PC-3 (cell line): ENCODE measurements at regions not wholly inside any gene's neighbourhood (a gene's known extent, or its start where the extent isn't known, plus 50 kb on each side); places are given as distances from the start of the nearest gene placed in this dataset.
A peak's percentile ranks its signal among the peaks of the same experiment; 100 is the strongest.

Source experiments
- ATAC-seq: fragments of 200-7000 bp; cut with Tn5 transposase; 2 replicates; pipeline ENCODE4 v1.9.1; 2020; ENCODE audit warnings: mild to moderate bottlenecking, moderate library complexity
- BruUV-seq: library from RNA; stranded (reverse); fragments of 400-500 nt; replicated peaks from 2 replicates; lab custom pipeline; 2021; lab: Mats Ljungman, UMichigan
- CTCF ChIA-PET: fragments of 300-600 bp; sonication (Branson Sonifier 250); formaldehyde crosslinking; loops from one replicate; lab custom pipeline; 2022; ENCODE audit warnings: antibody characterized with exemption; lab: Charles Lee
- POLR2A ChIA-PET: fragments of 300-600 bp; sonication (Branson Sonifier 250); formaldehyde crosslinking; loops from one replicate; lab custom pipeline; 2022; ENCODE audit warnings: antibody characterized with exemption; ENCODE audit not compliant: unreplicated experiment; lab: Charles Lee
- DNase-seq: peaks from one replicate; pipeline ENCODE4 v3.0.0-alpha.2; 2015
- H2AFZ ChIP-seq: fragments of 300-600 bp; sonication (generic); 2 replicates; pipeline ENCODE4 v1.6.0; 2016; ENCODE audit warnings: antibody characterized with exemption, low read length
- H3F3A ChIP-seq: fragments of 300-600 bp; sonication (generic); one replicate; pipeline ENCODE4 v1.6.0; 2017; ENCODE audit warnings: antibody characterized with exemption, low read length, control low read depth, mild to moderate bottlenecking; ENCODE audit not compliant: unreplicated experiment
- H3K27ac ChIP-seq: fragments of 300-600 bp; sonication (generic); 2 replicates; pipeline ENCODE4 v1.5.1; 2016; ENCODE audit warnings: mild to moderate bottlenecking, low read length
- H3K27me3 ChIP-seq: fragments of 300-600 bp; sonication (generic); 2 replicates; pipeline ENCODE4 v1.6.1; 2016; ENCODE audit warnings: low read length, mixed read lengths
- H3K36me3 ChIP-seq: fragments of 300-600 bp; sonication (generic); 2 replicates; pipeline ENCODE4 v1.6.1; 2016; ENCODE audit warnings: low read depth, mixed run types, low read length, mixed read lengths
- H3K4me1 ChIP-seq: fragments of 300-600 bp; sonication (generic); 2 replicates; pipeline ENCODE4 v1.5.1; 2016; ENCODE audit warnings: low read length; ENCODE audit not compliant: insufficient read depth
- H3K4me2 ChIP-seq: fragments of 300-600 bp; sonication (generic); 2 replicates; pipeline ENCODE4 v1.6.0; 2016; ENCODE audit warnings: low read length
- H3K4me3 ChIP-seq: fragments of 300-600 bp; sonication (generic); 2 replicates; pipeline ENCODE4 v1.5.1; 2016; ENCODE audit warnings: mild to moderate bottlenecking, low read length, mixed read lengths
- H3K79me2 ChIP-seq: fragments of 300-600 bp; sonication (generic); 2 replicates; pipeline ENCODE4 v1.6.1; 2017; ENCODE audit warnings: low read length, mixed read lengths
- H3K9ac ChIP-seq: fragments of 300-600 bp; sonication (generic); 2 replicates; pipeline ENCODE4 v1.6.0; 2016; ENCODE audit warnings: mild to moderate bottlenecking, low read length
- H3K9me2 ChIP-seq: fragments of 300-600 bp; sonication (generic); replicated peaks from 2 replicates; pipeline ENCODE4 v1.6.1; 2016; ENCODE audit warnings: mixed run types, low read length, mixed read lengths
- H3K9me3 ChIP-seq: fragments of 300-600 bp; sonication (generic); 2 replicates; pipeline ENCODE4 v1.6.1; 2016; ENCODE audit warnings: low read length, mixed read lengths
- H4K20me1 ChIP-seq: fragments of 300-600 bp; sonication (generic); 2 replicates; pipeline ENCODE4 v1.6.1; 2016; ENCODE audit warnings: low read length, mixed read lengths
- CTCF ChIP-seq: fragments of 300-600 bp; sonication (generic); conservative IDR thresholded peaks from 2 replicates; pipeline ENCODE4 v1.5.1; 2017; ENCODE audit warnings: antibody characterized with exemption, low read depth, mild to moderate bottlenecking, low read length
- EZH2 ChIP-seq: fragments of 300-600 bp; sonication (generic); IDR thresholded peaks from one replicate; pipeline ENCODE4 v1.6.1; 2017; ENCODE audit warnings: antibody characterized with exemption, mild to moderate bottlenecking, low read length; ENCODE audit not compliant: unreplicated experiment
- EZH2phosphoT487 ChIP-seq: fragments of 300-600 bp; sonication (generic); IDR thresholded peaks from 2 replicates; pipeline ENCODE4 v1.6.1; 2018; ENCODE audit warnings: mild to moderate bottlenecking, antibody characterized with exemption, low read length, borderline replicate concordance
- intact Hi-C: fragments of 100-400 bp; cut with micrococcal nuclease; formaldehyde crosslinking; loops from 2 replicates; pipeline ENCODE4 v1.9.0; 2023

GRCh38 chr6:85361643-85362014 lies 88.3 kb upstream of the NT5E start:
- ATAC-seq (no peak), DNase-seq (no peak)
- BruUV-seq = no TSS peak
- Histone ChIP-seq H3K9ac (peak overlapping the region; percentile 24; the same call in 1 of the 2 replicates), H3K4me1 (peaks cover 48% of the 10 kb centered on the region), H3K4me3 (no peak overlapping the region), H3K9me2 (no peaks in the 10 kb centered on the region), H2AFZ (no peak overlapping the region), H3K27me3 (no peaks in the 10 kb centered on the region), H3K79me2 (no peaks in the 10 kb centered on the region), H3K27ac (peak overlapping the region; percentile 82), H3F3A (peaks cover 11% of the 10 kb centered on the region), H3K9me3 (no peaks in the 10 kb centered on the region), H3K4me2 (peak overlapping the region; percentile 24), H3K36me3 (no peaks in the 10 kb centered on the region), H4K20me1 (no peaks in the 10 kb centered on the region)
- TF ChIP-seq CTCF (no peak), EZH2phosphoT487 (no peak), EZH2 (no peak)
- CTCF ChIA-PET = no interaction called here
- POLR2A ChIA-PET = interaction anchor here (1.0 to 1.2 kb wide), 2 partner anchors 84 to 90 kb away, joined by 5 to 7 read pairs; no protein-coding TSS in a partner anchor
- intact Hi-C loops = loop anchor here (1.0 kb wide), 2 partner anchors 42 to 103 kb away; no protein-coding TSS in a partner anchor

- H3K27me3 ChIP-seq = no peaks in the 10 kb centered on the region
- ATAC-seq (peak; percentile 88), DNase-seq (peak; percentile 91)
- 0 out of 2 replicates have a peak overlapping the region, but pooled peaks have one; percentile 17 for H3K9ac ChIP-seq
- peak overlapping the region; percentile 43 for H3K4me2 ChIP-seq
- no peak overlapping the region for H3K4me3 ChIP-seq
- TF ChIP-seq EZH2 = no peak
- TF ChIP-seq CTCF = no peak
- no peak for TF ChIP-seq EZH2phosphoT487
- H3K9me2 ChIP-seq = no peaks in the 10 kb centered on the region
- H3K36me3 ChIP-seq = no peaks in the 10 kb centered on the region
- peaks cover 11% of the 10 kb centered on the region for H3F3A ChIP-seq
- no peaks in the 10 kb centered on the region for H3K79me2 ChIP-seq
- H3K4me1 ChIP-seq = peaks cover 51% of the 10 kb centered on the region
- no peaks in the 10 kb centered on the region for H4K20me1 ChIP-seq
- CTCF ChIA-PET = interaction anchor here (0.8 kb wide), 1 partner anchor 89 kb away, joined by 4 read pairs; the partner anchor contains the start of gene NT5E
- no peaks in the 10 kb centered on the region for H3K9me3 ChIP-seq
- POLR2A ChIA-PET = interaction anchor here (0.9 to 1.2 kb wide), 3 partner anchors 84 to 102 kb away, joined by 5 to 7 read pairs (median 5); no protein-coding TSS in a partner anchor
- no peak overlapping the region for H2AFZ ChIP-seq
- intact Hi-C loops = loop anchor here (1.0 kb wide), 2 partner anchors 42 to 103 kb away; no protein-coding TSS in a partner anchor
- H3K27ac ChIP-seq = peak overlapping the region; percentile 82
- no TSS peak for BruUV-seq
Observed at GRCh38 chr6:85360794-85361642, 88.9 kb upstream of the NT5E start.
